Breast epithelium (tissue), 3 donors: ENCODE measurements at regions not wholly inside any gene's neighbourhood (a gene's known extent, or its start where the extent isn't known, plus 50 kb on each side); places are given as distances from the start of the nearest gene placed in this dataset.

Source experiments
- CTCF ChIP-seq, 3 donors: fragments of 450-650 bp; IDR thresholded peaks; one replicate each; pipeline ENCODE4 v1.5.1; 2016 to 2017; ENCODE audit warnings: antibody characterized with exemption in 3 of 3, mild to moderate bottlenecking in 3 of 3, moderate library complexity in 3 of 3
- POLR2A ChIP-seq: fragments of 450-650 bp; IDR thresholded peaks from one replicate; pipeline ENCODE4 v1.6.1; 2016; ENCODE audit warnings: antibody characterized with exemption, mild to moderate bottlenecking, moderate library complexity
- POLR2AphosphoS5 ChIP-seq, 3 donors: sonication (generic); formaldehyde crosslinking; IDR thresholded peaks; one replicate each; pipeline ENCODE4 v1.6.1; 2017; ENCODE audit warnings: antibody characterized with exemption in 3 of 3

- TF ChIP-seq POLR2A (no peak), CTCF (IDR thresholded peaks at IDR 0.05) (no peak), POLR2AphosphoS5 (IDR thresholded peaks at IDR 0.05) (no peak)
These were observed 107.8 kb upstream of the NKX1-1 start for GRCh38 chr4:1513936-1514483.
